Skeletal muscle tissue (tissue), 3 donors: ENCODE measurements at regions not wholly inside any gene's neighbourhood (a gene's known extent, or its start where the extent isn't known, plus 50 kb on each side); places are given as distances from the start of the nearest gene placed in this dataset.
"Not testable (repeated sequence)": the region's sequence is repeated elsewhere in the genome, so short reads cannot be mapped to it uniquely, and the experiment has no call there.

Experiments
- H3K27ac ChIP-seq: one replicate; pipeline ENCODE4 v1.7.0; 2013; ENCODE audit warnings: mild to moderate bottlenecking, low read depth, low read length, inconsistent platforms
- H3K27me3 ChIP-seq, 3 donors: one replicate each; pipeline ENCODE4 v1.7.0; 2013; ENCODE audit warnings: low read length in 3 of 3; ENCODE audit not compliant: control insufficient read depth in 3 of 3, insufficient read depth in 3 of 3
- H3K36me3 ChIP-seq, 3 donors: one replicate each; pipeline ENCODE4 v1.7.0; 2013; ENCODE audit warnings: low read length in 3 of 3; ENCODE audit not compliant: control insufficient read depth in 3 of 3, insufficient read depth in 3 of 3
- H3K4me1 ChIP-seq, 3 donors: one replicate each; pipeline ENCODE4 v1.7.0; 2013; ENCODE audit warnings: low read length in 3 of 3, mild to moderate bottlenecking in 3 of 3; ENCODE audit not compliant: control insufficient read depth in 3 of 3, insufficient read depth in 3 of 3
- H3K4me3 ChIP-seq, 3 donors: one replicate each; pipeline ENCODE4 v1.7.0; 2013; ENCODE audit warnings: low read length in 3 of 3
- H3K9ac ChIP-seq, 3 donors: one replicate each; pipeline ENCODE4 v1.7.0; 2013; ENCODE audit warnings: low read length in 3 of 3, mild to moderate bottlenecking in 3 of 3, moderate library complexity in 2 of 3, low read depth in 1 of 3
- H3K9me3 ChIP-seq, 3 donors: one replicate each; pipeline ENCODE4 v1.7.0; 2013; ENCODE audit warnings: low read length in 3 of 3; ENCODE audit not compliant: control insufficient read depth in 3 of 3
- donor health status: Osteomylitis.

- not testable (repeated sequence) for H3K4me3 ChIP-seq, H3K27me3 ChIP-seq, H3K36me3 ChIP-seq, H3K9me3 ChIP-seq, H3K4me1 ChIP-seq, H3K9ac ChIP-seq, H3K27ac ChIP-seq
Measured at GRCh38 chr2:111566068-111566467, 317.9 kb downstream of the ANAPC1 start.

- H3K4me3 ChIP-seq, H3K9me3 ChIP-seq, H3K36me3 ChIP-seq, H3K4me1 ChIP-seq, H3K27me3 ChIP-seq, H3K9ac ChIP-seq, H3K27ac ChIP-seq: not testable (repeated sequence)
Measured at GRCh38 chr2:111567233-111567632, 316.8 kb downstream of the ANAPC1 start.

- not testable (repeated sequence) for H3K4me1 ChIP-seq, H3K9me3 ChIP-seq
Measured at GRCh38 chr2:111569356-111570199, 314.4 kb downstream of the ANAPC1 start.

GRCh38 chr2:111570300-111571114 lies 313.5 kb downstream of the ANAPC1 start:
- not testable (repeated sequence) for H3K4me3 ChIP-seq, H3K9ac ChIP-seq, H3K4me1 ChIP-seq, H3K27ac ChIP-seq, H3K27me3 ChIP-seq, H3K36me3 ChIP-seq, H3K9me3 ChIP-seq

More at GRCh38 chr2:111569356-111570199, 314.4 kb downstream of the ANAPC1 start:
- H3K4me3 ChIP-seq, H3K27me3 ChIP-seq, H3K9ac ChIP-seq, H3K27ac ChIP-seq, H3K36me3 ChIP-seq: not testable (repeated sequence)

- H3K27me3 ChIP-seq, H3K9ac ChIP-seq, H3K4me1 ChIP-seq, H3K4me3 ChIP-seq, H3K9me3 ChIP-seq, H3K36me3 ChIP-seq, H3K27ac ChIP-seq: not testable (repeated sequence)
Measured at GRCh38 chr2:111574803-111575202, 309.2 kb downstream of the ANAPC1 start.

- not testable (repeated sequence) for H3K27ac ChIP-seq, H3K9ac ChIP-seq
Measured at GRCh38 chr2:111577154-111577885, 306.7 kb downstream of the ANAPC1 start.

GRCh38 chr2:111579500-111580134 lies 304.4 kb downstream of the ANAPC1 start:
- not testable (repeated sequence) for H3K4me3 ChIP-seq, H3K9me3 ChIP-seq, H3K9ac ChIP-seq, H3K4me1 ChIP-seq, H3K27me3 ChIP-seq, H3K36me3 ChIP-seq, H3K27ac ChIP-seq

More at GRCh38 chr2:111577154-111577885, 306.7 kb downstream of the ANAPC1 start:
- not testable (repeated sequence) for H3K36me3 ChIP-seq, H3K4me1 ChIP-seq, H3K9me3 ChIP-seq, H3K27me3 ChIP-seq, H3K4me3 ChIP-seq

GRCh38 chr2:111580616-111581015 lies 303.4 kb downstream of the ANAPC1 start:
- H3K4me1 ChIP-seq, H3K9me3 ChIP-seq, H3K36me3 ChIP-seq: not testable (repeated sequence)

GRCh38 chr2:111582090-111582489 lies 301.9 kb downstream of the ANAPC1 start:
- not testable (repeated sequence) for H3K27me3 ChIP-seq, H3K4me1 ChIP-seq, H3K36me3 ChIP-seq, H3K9ac ChIP-seq, H3K27ac ChIP-seq, H3K4me3 ChIP-seq, H3K9me3 ChIP-seq

More at GRCh38 chr2:111580616-111581015, 303.4 kb downstream of the ANAPC1 start:
- not testable (repeated sequence) for H3K27ac ChIP-seq, H3K4me3 ChIP-seq, H3K27me3 ChIP-seq, H3K9ac ChIP-seq
